ENCODE measurements at regions not wholly inside any gene's neighbourhood (a gene's known extent, or its start where the extent isn't known, plus 50 kb on each side); places are given as distances from the start of the nearest gene placed in this dataset.

GRCh38 chr1:175814885-175815284 lies 71.5 kb upstream of the TNR start:
- no peak overlapping the region for H3K4me3 ChIP-seq (ENCODE audit: control insufficient read depth in 2 of 3, extremely low read depth in 1 of 3, insufficient read depth in 2 of 3, low read depth in 1 of 3, low read length in 3 of 3)
- H3K4me1 ChIP-seq (ENCODE audit: control insufficient read depth, extremely low read depth, insufficient read depth, low read length), result no peaks in the 10 kb centered on the region
- H3K36me3 ChIP-seq (ENCODE audit: control insufficient read depth in 2 of 2, extremely low read depth in 1 of 2, insufficient read depth in 2 of 2, low read length in 2 of 2), result no peaks in the 10 kb centered on the region
- no peak for DNase-seq (ENCODE audit: low read depth, low spot score)
- TF ChIP-seq EZH2 (IDR thresholded peaks at IDR 0.05; ENCODE audit: low read length), result no peak
- TF ChIP-seq, protein P1, sequence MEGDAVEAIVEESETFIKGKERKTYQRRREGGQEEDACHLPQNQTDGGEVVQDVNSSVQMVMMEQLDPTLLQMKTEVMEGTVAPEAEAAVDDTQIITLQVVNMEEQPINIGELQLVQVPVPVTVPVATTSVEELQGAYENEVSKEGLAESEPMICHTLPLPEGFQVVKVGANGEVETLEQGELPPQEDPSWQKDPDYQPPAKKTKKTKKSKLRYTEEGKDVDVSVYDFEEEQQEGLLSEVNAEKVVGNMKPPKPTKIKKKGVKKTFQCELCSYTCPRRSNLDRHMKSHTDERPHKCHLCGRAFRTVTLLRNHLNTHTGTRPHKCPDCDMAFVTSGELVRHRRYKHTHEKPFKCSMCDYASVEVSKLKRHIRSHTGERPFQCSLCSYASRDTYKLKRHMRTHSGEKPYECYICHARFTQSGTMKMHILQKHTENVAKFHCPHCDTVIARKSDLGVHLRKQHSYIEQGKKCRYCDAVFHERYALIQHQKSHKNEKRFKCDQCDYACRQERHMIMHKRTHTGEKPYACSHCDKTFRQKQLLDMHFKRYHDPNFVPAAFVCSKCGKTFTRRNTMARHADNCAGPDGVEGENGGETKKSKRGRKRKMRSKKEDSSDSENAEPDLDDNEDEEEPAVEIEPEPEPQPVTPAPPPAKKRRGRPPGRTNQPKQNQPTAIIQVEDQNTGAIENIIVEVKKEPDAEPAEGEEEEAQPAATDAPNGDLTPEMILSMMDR (optimal IDR thresholded peaks at IDR 0.05 in 1 of 3, IDR thresholded peaks at IDR 0.05 in 1 of 3, conservative IDR thresholded peaks at IDR 0.05 in 1 of 3; ENCODE audit: extremely low read depth in 1 of 3, insufficient read depth in 2 of 3, low read length in 3 of 3), result no peak
- H3K27ac ChIP-seq (ENCODE audit: control insufficient read depth, insufficient read depth, low read length), result no peak overlapping the region
- no peak for FAIRE-seq
- H3K27me3 ChIP-seq (ENCODE audit: control insufficient read depth, extremely low read depth, insufficient read depth, low read length), result no peaks in the 10 kb centered on the region
- no peaks in the 10 kb centered on the region for H3K9me1 ChIP-seq (ENCODE audit: control insufficient read depth, extremely low read depth, insufficient read depth, low read length)
- no peak overlapping the region for H2AFZ ChIP-seq (ENCODE audit: control insufficient read depth, low read length)
- H3K79me2 ChIP-seq (ENCODE audit: control insufficient read depth, insufficient read depth, low read length), result no peaks in the 10 kb centered on the region
- H3K9me3 ChIP-seq (ENCODE audit: control insufficient read depth, low read depth, low read length), result no peaks in the 10 kb centered on the region
- H4K20me1 ChIP-seq (ENCODE audit: control insufficient read depth, extremely low read depth, insufficient read depth, low read length), result no peaks in the 10 kb centered on the region
- H3K9ac ChIP-seq (ENCODE audit: control insufficient read depth, extremely low read depth, insufficient read depth, low read length), result no peak overlapping the region
- dilution Hi-C loops (cut with MboI; ENCODE audit: extremely low pct_ligation_motif_present, low sequenced_read_pairs), result no loop called here
- H3K4me2 ChIP-seq (ENCODE audit: control insufficient read depth, extremely low read depth, insufficient read depth, low read depth, low read length), result no peak overlapping the region

DNA sequence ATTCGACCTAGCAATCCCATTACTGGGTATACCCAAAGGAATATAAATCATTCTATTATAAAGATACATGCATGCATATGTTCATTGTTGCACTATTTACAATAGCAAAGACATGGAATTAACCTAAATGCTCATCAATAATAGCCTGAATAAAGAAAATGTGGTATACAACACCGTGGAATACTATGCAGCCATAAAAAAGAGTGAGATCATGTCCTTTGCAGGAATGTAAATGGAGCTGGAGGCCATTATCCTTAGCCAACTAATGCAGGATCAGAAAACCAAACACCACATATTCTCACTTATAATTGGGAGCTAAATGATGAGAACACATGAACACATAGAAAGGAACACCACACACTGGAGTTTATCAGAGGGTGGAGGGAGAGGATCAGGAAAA lies 69.5 kb upstream of the TNR start:
- Histone ChIP-seq H3K4me3 (ENCODE audit: control insufficient read depth in 2 of 3, extremely low read depth in 1 of 3, insufficient read depth in 2 of 3, low read depth in 1 of 3, low read length in 3 of 3) (no peak overlapping the region), H3K4me1 (ENCODE audit: control insufficient read depth, extremely low read depth, insufficient read depth, low read length) (no peaks in the 10 kb centered on the region), H3K9me3 (ENCODE audit: control insufficient read depth, low read depth, low read length) (no peaks in the 10 kb centered on the region), H4K20me1 (ENCODE audit: control insufficient read depth, extremely low read depth, insufficient read depth, low read length) (no peaks in the 10 kb centered on the region), H2AFZ (ENCODE audit: control insufficient read depth, low read length) (no peak overlapping the region), H3K36me3 (ENCODE audit: control insufficient read depth in 2 of 2, extremely low read depth in 1 of 2, insufficient read depth in 2 of 2, low read length in 2 of 2) (no peaks in the 10 kb centered on the region), H3K27me3 (ENCODE audit: control insufficient read depth, extremely low read depth, insufficient read depth, low read length) (no peaks in the 10 kb centered on the region), H3K4me2 (ENCODE audit: control insufficient read depth, extremely low read depth, insufficient read depth, low read depth, low read length) (no peak overlapping the region), H3K79me2 (ENCODE audit: control insufficient read depth, insufficient read depth, low read length) (no peaks in the 10 kb centered on the region), H3K27ac (ENCODE audit: control insufficient read depth, insufficient read depth, low read length) (no peak overlapping the region), H3K9ac (ENCODE audit: control insufficient read depth, extremely low read depth, insufficient read depth, low read length) (no peak overlapping the region), H3K9me1 (ENCODE audit: control insufficient read depth, extremely low read depth, insufficient read depth, low read length) (no peaks in the 10 kb centered on the region)
- TF ChIP-seq, protein P1 (optimal IDR thresholded peaks at IDR 0.05 in 1 of 3, IDR thresholded peaks at IDR 0.05 in 1 of 3, conservative IDR thresholded peaks at IDR 0.05 in 1 of 3; ENCODE audit: extremely low read depth in 1 of 3, insufficient read depth in 2 of 3, low read length in 3 of 3), result no peak
- no peak for TF ChIP-seq EZH2 (IDR thresholded peaks at IDR 0.05; ENCODE audit: low read length)
- DNase-seq (ENCODE audit: low read depth, low spot score) (no peak), FAIRE-seq (no peak)
- dilution Hi-C loops (cut with MboI; ENCODE audit: extremely low pct_ligation_motif_present, low sequenced_read_pairs), result no loop called here
